Cardiac septum (tissue), 1 donor: ENCODE measurements at regions not wholly inside any gene's neighbourhood (a gene's known extent, or its start where the extent isn't known, plus 50 kb on each side); places are given as distances from the start of the nearest gene placed in this dataset.

ENCODE experiments used
- DNase-seq: peaks from one replicate; pipeline ENCODE4 v3.0.0-alpha.2; 2020; ENCODE audit warnings: low spot score
- intact Hi-C: fragments of 100-400 bp; cut with DNase I; formaldehyde crosslinking; loops from one replicate; pipeline ENCODE4 v1.14.0; 2022
- donor health status: DM: no; HTN: no; CAD: no.

DNA sequence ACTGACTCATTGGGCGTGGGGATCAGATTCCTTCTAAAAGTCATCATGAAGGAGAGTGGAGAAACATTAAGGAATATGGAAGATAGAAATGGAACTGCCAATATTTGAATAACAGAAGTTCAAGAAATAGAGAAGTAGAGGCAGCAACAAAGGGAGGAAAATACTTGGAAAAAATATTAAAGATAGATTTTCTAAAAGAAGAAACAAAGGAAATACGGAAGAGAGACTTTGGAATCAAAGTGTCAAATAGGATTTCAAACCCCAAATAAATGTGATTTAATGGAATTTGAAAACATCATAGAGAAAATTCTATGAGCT lies 605.1 kb upstream of the KLF4 start:
- no peak for DNase-seq
- intact Hi-C loops: no loop called here

DNA sequence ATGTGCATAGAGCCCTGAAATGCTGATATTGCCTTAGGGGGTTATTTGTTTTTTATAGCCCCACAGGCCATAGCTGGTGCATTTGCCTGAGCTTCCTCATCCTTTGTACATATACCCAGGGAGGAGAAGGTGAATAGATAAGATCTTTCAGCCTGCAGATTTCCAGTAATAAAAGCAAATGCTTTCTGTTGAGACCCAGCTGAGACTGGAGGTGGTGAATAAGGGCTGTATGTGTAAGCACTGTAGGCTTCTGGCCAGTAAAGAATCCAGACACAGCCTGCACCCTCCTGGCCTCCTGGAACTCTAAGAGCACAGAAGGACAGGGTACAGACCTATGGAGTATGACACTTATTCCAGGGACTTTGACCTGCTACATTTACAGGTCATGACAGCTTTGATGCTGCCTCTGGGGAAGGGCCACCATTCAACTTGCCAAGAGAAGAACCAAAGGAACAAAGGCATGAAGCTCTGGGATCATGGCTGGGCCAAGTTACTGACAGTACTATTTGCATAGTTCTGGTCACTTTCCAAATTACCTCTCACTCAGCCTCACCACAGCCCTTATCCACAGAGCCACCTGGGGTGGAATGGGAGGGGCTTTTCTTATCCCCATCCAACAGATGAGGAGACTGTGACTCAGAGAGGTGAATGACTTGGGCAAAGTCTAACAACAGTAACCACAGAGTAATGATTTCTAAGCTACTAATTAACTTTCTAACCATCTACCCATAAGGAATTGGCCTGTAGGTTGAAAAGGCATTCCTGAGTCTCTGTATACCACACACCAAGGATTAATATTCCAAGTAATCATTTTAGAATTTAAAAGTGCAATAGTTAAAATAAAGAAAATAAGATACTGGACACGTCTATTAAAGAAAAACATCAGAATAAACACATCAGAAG lies 604.5 kb upstream of the KLF4 start:
- intact Hi-C loops: no loop called here
- no peak for DNase-seq

DNA sequence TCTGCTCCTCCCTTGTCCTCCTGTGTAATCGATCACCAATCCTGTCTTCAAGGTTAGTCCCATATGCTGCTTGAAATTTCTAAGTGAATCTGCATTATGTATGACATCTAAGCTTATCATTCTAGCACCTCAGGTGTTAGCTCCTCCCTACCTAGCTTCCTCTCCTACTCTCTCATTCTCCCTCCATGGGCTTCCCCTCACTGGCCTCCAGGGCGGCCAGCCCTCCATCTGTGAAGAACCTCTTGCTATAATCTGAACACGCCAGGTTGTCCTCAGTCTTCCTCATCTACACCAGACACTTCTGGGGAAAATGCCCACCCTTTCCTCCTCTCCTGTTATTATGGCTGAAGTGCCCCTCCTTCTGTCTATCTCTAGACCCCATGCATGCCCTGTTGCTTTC lies 599.3 kb upstream of the KLF4 start:
- intact Hi-C loops: no loop called here
- no peak for DNase-seq

DNA sequence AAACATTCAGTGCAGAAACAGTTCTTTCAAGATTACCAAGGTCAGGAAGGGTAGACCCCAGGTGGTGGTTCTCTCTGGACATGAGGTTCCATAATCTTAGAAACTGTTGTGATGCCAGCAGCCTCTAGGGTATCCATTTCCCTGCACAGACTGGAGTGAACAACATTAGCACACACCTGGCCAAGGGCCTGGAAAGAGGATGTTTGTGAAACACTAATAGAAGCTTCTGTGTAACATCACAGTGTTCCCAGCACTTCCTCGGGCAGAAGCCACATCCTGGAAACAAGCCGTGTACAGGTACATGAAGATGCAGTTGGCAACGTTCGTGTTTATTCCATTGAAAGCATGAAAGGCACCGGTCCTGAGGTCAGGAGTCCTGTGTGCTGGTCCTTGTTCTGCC lies 598.2 kb upstream of the KLF4 start:
- intact Hi-C loops: no loop called here

DNA sequence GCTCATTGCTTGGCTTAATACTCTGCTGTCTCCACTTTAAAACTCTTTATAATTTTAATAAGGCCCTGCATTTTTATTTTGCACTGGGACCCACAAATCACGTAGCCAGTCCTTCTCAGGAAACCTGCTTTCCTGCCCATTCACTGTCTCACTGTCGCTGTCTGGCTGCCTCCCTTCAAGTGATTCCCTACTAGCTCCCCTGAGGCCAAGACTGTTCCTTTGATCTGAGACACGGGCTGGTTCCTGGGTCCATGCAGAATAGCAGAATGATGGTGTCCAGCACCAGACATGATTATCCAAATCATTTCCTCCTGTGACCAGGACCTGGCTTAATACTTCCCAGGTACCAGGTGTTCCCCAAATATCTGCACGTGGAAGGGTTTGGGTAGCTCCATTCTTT lies 597.1 kb upstream of the KLF4 start:
- intact Hi-C loops: no loop called here
- DNase-seq: no peak

More for the DNA sequence above, 598.2 kb upstream of the KLF4 start:
- no peak for DNase-seq

DNA sequence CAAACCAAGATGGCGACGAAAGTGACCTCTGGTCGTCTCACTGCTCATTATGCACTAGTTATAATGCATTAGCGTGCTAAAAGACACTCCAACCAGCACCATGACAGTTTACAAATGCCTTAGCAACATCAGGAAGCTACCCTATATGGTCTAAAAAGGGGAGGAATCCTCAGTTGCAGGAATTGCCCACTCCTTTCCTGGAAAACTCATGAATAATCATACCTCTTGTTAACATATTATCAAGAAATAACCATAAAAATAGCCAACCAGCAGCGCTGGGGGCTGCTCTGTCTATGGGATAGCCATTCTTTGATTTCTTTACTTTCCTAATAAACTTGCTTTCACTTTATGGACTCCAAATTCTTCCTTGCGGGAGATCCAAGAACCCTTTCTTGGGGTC lies 595.7 kb upstream of the KLF4 start:
- intact Hi-C loops: no loop called here
- no peak for DNase-seq

DNA sequence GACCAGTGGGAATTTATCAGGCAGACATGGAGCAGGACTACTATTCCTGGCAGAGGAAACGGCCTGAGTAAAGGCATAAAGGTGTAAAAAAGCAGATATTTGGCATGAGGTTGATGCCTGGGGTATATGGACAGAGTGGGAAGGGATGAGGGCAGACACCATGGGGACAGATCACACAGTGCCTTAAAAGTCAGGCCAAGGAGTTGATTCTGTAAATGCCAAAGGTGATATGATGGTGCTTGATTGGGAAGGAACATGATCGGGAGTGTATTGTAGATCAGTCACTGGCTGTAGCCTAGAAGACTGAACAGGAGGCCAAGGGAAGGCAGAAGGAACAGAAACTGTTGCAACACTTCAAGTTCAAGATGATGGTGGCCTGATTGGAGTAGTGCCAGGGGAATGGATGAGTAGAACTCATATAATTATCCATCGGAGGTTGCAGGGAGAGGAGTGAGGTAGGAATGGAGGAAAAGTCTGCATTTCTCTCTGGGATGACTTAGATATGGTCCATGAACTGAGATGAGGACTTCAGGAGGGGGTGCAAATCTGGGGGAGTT lies 594.3 kb upstream of the KLF4 start:
- DNase-seq: no peak
- intact Hi-C loops: no loop called here

DNA sequence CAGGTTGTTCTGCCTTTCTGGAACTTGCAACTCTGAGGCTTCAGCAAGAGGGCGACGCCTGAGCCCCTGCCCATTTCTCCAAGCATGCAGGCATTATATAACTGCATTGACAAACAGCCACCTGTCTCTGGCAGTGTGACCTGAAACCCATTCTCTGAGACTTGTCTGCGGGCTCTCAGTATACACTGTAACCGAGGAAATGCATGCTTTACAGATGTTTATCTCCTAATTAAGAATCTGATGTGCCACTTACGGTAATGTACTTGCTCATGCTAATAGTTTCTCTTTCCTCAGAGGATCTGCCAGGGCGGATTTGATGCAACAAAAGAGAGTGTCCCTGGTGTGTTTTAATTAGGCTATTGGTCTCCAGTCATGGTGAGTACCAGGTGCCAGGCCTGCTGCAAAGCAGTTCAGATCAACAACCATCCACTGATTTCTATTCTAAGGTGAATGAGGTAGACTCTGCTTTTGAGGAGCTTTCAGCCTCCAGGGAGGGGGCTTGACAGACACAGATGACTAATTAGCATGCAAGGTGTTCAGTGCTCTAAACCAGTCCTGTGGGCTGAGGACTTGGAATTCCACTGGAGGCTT lies 593.7 kb upstream of the KLF4 start:
- intact Hi-C loops: no loop called here
- no peak for DNase-seq

DNA sequence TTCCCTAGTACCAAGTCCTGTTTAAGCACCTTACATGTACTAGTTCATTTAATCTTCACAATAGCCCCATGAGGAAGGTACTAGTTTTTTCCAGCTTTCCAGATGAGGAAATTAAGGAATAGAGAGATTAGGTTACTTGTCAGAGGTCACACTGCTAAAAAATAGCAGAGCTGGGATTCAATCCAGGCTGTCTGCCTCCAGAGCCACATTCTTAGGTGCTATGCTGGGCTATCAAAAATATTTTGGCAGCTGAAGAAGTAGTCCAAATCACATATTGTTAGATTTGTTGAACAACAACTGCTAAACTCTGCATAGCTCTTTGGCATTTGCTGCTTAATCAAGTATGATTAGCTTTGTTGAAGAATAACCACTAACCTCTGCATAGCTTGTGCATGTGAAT lies 591.5 kb upstream of the KLF4 start:
- DNase-seq: no peak
- intact Hi-C loops: no loop called here

DNA sequence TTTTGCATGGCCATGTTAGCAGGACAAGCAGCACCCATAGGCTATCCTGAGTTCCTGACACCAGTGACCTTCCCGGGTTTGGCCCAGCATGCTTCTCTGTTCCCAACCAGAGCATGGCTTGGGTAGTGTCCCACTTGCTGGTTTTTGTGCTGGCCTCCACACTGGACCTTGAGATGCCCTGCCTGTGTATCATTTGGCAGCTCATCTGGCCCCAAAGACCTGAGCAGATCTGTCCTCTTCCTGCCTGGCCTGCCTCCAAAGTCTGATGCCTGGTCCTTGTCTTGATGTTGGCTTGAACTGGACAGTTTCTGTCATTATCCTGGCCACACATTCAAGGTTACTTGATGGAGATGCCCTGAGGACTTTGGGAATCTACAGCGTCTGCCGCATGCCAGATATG lies 590.7 kb upstream of the KLF4 start:
- intact Hi-C loops: no loop called here
- DNase-seq: no peak

DNA sequence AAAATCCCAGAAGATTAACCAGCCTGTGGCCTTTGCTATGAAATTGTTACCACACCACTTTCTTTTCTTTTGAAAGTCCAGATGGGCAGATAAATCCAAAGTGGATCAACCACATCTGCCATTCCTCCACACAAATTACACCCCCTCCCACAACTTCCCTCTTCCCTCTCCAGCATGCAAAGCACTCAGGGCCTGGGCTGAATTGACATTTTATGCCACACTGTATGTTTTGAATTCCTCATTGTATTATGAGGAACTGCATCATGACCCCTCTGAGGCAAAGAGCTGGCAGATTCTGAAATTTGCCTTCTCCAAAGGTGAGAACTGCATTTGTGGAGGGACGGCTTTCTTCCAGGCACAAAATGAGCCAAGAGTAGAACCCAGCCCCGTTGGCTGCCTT lies 589.2 kb upstream of the KLF4 start:
- intact Hi-C loops: no loop called here
- no peak for DNase-seq

DNA sequence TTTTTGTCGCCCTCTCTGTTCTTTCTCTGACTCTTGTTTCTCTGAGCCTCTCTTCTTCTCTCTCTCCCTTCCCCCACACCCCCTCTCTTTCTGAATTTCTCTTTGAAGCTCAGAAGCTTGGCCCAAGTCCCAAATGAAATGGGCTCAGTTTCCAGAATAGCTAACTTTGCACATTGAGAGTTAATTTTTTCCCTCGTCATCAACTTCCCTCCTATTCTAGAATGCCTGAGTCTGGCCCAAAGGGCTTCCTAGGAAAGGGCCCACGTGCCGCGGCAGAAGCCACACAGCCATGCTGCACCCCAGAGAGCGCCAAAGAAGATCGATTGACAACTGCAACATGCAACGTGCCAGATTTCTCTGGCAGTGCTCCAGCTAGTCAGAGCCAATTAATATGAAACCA lies 588.8 kb upstream of the KLF4 start:
- no peak for DNase-seq
- intact Hi-C loops: no loop called here

DNA sequence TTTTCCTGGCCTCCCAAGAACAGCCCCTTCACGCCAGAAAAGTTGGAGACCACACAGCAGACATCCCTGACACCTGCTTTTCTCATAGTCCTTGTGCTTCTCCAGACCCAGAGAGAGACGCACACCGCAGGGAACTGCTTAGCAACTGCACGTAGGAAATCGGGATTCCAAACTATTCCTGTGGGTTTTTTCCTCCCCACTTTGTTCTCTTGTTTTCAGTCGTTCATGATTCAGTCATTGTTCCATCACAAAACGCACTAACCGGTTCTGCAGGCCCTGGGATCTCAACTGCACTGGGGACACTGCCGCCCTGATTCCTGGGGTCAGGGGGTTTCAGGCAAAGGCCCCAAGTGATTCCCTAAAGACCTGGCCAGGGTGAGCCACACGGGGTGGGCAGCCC lies 588.0 kb upstream of the KLF4 start:
- intact Hi-C loops: no loop called here
- DNase-seq: no peak

DNA sequence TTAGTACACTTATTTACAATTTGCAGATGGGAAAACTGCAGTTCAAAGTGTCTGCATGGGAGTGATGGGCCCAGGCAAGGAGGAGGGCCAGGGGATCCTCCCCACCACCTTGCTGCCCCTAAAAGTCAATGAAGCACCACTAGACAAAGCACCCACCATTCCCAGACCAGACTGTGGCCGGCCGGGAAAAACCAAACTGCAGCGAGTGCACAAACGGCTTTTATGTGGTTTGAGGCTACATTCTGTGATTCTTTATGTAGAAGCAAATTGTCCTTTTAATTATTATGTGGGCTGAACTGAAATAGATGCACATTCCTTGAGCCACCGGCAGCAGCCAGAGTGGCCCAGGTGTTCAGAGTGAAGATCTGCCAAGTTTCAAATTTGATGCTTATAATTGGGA lies 585.3 kb upstream of the KLF4 start:
- no peak for DNase-seq
- intact Hi-C loops: no loop called here

DNA sequence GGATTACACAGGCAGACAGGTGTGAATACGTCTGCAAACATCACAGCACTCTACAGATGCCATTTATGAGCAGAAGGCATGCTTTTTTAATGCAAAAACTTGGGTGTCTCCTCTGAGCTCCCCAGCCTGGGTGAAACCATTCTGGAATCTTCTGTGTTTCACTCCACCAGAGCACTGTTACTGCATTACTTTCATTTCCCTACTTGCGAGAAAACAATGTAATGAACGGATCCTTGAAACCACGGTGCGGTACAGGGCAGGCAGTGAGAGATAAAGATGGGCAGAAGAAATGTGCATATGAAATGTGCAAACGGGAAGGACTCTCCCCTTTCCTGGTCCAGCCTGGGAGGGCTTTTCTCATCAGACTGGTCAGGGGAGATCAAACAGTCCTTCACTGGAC lies 584.3 kb upstream of the KLF4 start:
- no peak for DNase-seq
- intact Hi-C loops: no loop called here

DNA sequence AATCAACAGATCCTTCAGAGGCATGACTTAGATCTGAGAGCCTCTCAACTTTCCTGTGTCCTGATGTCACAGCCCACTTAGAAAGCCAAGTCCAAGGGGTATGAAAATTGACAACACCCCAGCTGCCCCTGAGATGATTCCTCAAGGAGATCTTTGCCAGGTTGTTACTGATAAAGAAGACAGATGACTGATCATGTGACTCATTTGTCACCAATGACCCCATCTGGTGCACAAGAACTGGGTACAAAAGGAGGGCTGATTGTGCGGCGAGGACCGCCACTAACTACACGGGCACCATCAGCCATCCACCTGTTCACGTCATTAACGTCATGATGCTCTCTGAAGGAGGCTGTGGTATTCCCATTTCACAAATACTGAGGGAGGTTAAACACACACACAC lies 583.2 kb upstream of the KLF4 start:
- intact Hi-C loops: no loop called here
- no peak for DNase-seq

DNA sequence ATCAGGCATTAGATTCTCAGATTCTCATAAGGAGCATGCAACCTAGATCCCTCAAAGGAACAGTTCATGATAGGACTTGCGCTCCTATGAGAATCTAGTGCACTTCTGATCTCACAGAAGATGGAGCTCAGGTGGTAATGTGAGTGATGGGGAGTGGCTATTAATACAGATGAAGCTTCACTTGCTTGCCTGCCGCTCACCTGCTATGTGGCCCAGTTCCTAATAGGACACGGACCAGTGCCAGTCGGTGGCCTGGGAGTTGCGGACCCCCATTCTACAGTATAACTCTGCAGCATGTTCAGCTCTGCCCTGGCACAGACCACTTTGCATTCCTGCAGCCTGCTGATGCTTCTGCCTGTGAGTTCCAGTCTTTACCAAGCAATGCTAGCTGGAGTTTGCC lies 581.3 kb upstream of the KLF4 start:
- intact Hi-C loops: no loop called here

DNA sequence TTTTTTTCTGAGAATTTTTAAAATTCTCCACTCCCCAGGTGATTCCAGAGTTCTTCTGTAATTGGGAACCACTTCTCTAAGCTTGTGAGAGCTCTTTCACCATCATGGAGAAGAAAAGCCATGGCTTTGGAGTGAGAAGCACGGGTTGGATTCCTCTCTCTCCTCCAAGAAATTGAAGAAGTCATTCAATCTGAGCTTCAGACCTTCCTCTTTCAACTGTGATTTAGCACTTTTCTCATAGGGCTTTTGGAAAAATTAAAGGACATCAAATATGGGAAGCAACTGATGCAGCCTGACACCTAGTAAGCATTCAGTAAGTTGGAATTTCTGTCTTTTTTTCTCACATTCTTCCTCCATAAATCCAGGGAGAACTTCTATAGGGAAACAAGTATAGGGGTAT lies 580.4 kb upstream of the KLF4 start:
- no peak for DNase-seq
- intact Hi-C loops: no loop called here

More for the DNA sequence above, 581.3 kb upstream of the KLF4 start:
- no peak for DNase-seq

DNA sequence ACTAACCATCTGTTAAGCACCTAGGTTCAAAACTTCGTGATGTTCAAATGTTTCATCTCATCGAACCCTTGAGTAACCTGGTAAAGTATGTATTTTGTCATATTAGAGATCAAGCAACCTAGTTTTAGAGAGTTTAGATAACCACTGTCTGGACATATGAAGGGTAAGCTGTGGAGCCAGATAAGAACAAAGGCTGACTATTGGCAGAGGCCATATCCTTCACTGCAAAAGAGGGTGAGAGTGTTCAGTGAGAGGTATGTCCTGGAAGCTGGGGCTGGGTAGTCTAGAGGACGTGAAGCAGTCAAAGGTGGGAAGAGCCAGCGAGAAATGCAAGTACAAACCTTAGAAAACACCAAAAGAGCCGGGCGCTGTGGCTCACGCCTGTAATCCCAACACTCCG lies 573.1 kb upstream of the KLF4 start:
- intact Hi-C loops: no loop called here

DNA sequence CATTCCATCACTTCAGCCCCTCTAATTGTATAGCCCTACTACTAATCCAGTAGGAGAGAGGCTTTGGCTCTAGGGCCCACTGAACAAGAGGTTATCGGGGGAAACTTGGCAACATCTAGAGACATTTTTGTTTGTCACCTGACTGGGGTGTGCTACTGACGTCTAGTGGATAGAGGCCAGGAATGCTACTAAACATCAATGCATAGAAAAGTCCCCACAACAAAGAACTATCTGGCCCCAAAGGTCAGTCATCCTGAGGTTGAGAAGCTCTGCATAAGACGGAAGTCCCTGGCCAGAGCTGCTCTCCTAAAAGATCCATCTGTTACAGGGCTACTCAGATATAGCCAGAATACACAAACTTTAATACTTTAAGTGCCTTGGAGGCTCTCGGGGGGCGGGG lies 570.6 kb upstream of the KLF4 start:
- intact Hi-C loops: no loop called here
- no peak for DNase-seq

More for the DNA sequence above, 573.1 kb upstream of the KLF4 start:
- DNase-seq: no peak

DNA sequence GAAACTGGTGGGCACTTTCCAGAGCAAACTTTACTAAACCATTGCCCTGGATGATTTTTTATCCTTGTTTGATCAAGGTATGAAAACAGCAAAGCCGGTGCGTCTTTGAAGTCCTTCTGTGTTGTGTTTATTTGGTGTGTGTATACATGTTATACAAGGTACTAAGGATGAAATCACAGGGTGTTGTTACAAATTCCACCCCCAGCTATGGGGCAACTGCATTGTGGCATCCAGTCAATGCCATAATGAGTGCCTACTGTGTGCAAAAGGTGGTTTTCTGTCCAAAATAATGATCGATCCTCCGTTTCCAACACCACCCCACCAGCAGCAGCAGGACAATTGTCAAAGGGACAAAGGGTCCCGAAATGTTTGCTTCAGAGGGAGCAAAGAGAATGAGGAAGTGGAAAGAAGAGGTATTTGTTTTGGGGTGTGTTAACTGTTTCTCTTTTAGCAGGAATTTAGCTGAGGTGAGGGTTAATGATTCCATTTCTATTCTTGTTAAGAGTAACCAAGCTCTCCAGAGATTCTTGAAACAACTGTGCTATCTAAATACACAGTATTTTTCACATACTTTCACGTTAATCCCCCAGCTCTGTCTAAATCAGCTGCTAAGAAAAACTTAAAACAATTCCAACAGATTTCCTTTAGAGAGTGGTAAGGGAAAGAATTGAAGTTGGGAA lies 568.7 kb upstream of the KLF4 start:
- intact Hi-C loops: no loop called here
- DNase-seq: no peak
